GM19372 (cell line): ENCODE measurements at regions not wholly inside any gene's neighbourhood (a gene's known extent, or its start where the extent isn't known, plus 50 kb on each side); places are given as distances from the start of the nearest gene placed in this dataset.
"Not testable (repeated sequence)": the region's sequence is repeated elsewhere in the genome, so short reads cannot be mapped to it uniquely, and the experiment has no call there.

Source experiments
- ATAC-seq: cut with Tn5 transposase; IDR thresholded peaks from one replicate; pipeline ENCODE4 v1.9.1; 2021; ENCODE audit warnings: mild to moderate bottlenecking, low read depth, moderate library complexity; ENCODE audit not compliant: unreplicated experiment

GRCh38 chr1:199085903-199086302 lies 447.1 kb downstream of the PTPRC start:
- ATAC-seq: no peak

GRCh38 chr1:199087144-199087543 lies 448.3 kb downstream of the PTPRC start:
- no peak for ATAC-seq

DNA sequence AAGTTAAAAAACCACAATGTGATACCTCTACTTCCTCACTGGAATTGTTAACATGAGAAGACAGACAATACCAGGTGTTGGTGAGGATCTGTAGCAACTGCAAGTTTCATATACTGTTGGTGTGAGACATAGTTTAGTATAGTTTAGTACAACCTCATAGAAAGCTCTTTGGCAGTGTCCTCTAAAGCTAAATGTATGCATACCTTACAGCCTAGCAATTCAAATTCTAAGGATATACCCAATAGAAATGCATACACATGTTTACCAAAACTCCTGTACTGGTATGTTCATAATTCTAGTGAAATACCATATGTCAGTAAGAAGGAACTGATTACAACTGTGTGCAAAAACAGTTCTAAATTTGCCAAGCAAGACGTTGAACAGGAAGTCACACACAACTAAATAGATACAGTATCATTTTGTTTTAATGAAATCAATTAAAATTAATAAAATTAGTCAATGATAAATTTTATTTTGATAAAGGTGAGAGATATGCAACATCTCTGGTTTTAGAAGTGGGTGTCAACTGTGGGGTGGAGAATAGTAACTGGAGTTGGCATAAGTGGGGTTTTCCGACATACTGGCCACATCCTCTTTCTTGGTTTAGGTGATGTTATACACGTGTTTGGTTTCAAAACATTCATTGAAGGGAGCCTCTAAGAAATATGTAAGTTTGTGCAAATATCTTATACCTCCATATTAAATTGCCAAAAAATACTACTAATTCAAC lies 450.7 kb downstream of the PTPRC start:
- peak; percentile 83 for ATAC-seq

DNA sequence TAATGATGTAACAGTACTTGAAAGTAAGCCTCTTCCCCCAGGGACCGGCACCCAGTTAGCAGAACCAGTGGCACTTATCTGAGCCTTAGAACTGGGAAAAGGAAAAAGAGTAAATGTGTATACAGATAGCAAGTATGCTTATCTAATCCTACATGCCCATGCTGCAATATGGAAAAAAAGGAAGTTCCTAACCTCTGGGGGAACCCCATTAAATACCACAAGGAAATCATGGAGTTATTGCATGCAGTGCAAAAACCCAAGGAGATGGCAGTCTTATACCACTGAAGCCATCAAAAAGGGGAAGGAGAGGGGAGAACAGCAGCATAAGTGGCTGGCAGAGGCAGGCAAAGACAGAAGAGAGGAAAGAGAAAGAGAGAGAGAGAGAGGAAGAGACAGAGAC lies 456.8 kb downstream of the PTPRC start:
- not testable (repeated sequence) for ATAC-seq

GRCh38 chr1:199096591-199096990 lies 457.8 kb downstream of the PTPRC start:
- no peak for ATAC-seq

GRCh38 chr1:199098468-199098867 lies 459.6 kb downstream of the PTPRC start:
- no peak for ATAC-seq

- no peak for ATAC-seq
These were observed 462.3 kb downstream of the PTPRC start for GRCh38 chr1:199101139-199101538.

GRCh38 chr1:199101635-199102034 lies 462.8 kb downstream of the PTPRC start:
- ATAC-seq: no peak

- ATAC-seq: no peak
These were observed 463.4 kb downstream of the PTPRC start for GRCh38 chr1:199102239-199102638.

GRCh38 chr1:199109160-199109559 lies 470.3 kb downstream of the PTPRC start:
- no peak for ATAC-seq

- ATAC-seq: no peak
These were observed 473.5 kb downstream of the PTPRC start for GRCh38 chr1:199112365-199112764.

- ATAC-seq: no peak
These were observed 474.5 kb downstream of the PTPRC start for GRCh38 chr1:199113265-199113869.

DNA sequence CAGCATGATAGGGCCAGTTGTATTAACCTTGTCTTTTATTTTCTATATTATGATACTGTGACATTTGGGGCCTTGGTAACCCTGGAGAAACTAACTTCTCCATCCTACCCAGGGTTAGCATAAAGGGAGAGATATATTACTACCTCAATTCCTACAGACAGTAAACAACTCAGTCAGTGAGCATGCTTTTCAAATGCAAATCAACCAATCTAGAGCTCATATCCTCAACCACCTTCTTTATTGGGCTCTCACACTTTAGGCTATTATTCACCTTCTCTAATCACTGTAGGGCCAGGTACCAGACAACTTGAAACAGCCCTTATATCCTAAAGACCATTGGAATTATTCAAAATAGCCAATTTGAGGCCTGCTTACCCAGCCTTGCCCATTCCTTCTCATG lies 477.6 kb downstream of the PTPRC start:
- ATAC-seq: no peak

DNA sequence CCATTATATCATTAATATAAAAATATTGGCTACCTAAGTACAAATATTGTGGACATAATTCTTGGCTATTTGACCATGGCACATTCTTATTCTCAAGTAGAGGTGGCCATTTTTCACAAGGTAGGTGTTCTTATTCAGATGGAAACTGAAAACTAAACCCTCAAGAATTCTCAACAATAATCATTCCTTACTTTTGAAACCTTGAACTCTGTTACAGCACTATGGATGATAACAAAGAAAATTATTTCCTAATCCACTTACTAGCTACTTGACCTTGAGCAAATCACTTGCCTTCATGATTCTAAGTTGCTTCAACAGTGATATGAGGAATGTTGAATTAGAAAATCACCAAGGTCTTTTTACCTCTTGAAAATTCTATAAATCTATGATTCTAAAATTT lies 482.2 kb downstream of the PTPRC start:
- no peak for ATAC-seq

GRCh38 chr1:199122085-199122484 lies 483.2 kb downstream of the PTPRC start:
- no peak for ATAC-seq

GRCh38 chr1:199122532-199123311 lies 483.9 kb downstream of the PTPRC start:
- no peak for ATAC-seq

DNA sequence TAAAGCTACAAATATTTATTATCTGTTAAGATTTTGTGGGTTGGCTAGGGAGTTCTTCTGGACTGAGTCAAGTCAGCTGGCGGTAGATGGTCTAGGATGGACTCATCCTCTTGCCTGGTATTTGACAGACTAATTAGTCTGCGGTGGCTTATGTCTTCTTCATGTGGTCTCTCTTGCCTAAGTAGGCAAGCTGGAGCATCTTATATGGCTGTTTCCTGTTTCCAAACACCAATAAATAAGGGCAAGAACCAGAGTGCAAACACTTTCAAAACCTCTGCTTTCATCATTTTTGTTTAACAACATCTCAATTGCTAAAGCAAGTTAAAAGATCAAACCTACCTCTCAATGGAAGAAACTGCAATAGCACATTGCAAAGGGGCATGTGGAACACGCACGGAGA lies 484.8 kb downstream of the PTPRC start:
- no peak for ATAC-seq

DNA sequence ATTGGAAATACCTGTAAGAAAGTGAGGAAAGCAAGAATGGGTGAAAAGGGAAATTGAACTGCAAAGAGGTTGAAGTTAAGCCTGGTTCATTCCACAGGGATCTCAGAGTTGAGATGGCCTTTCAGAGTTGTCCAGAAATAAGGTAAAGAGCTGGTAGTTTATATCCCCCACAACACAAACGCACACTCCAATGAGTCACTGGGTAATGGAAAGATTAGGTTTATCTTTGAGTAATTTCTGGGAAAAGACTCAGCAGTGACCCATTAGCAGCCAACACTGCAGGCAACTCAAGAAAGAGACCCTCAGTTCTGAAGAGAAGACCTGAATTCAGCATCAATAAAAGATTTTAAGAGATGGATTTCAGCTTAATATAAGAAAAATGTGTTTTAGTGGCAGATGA lies 485.5 kb downstream of the PTPRC start:
- no peak for ATAC-seq

DNA sequence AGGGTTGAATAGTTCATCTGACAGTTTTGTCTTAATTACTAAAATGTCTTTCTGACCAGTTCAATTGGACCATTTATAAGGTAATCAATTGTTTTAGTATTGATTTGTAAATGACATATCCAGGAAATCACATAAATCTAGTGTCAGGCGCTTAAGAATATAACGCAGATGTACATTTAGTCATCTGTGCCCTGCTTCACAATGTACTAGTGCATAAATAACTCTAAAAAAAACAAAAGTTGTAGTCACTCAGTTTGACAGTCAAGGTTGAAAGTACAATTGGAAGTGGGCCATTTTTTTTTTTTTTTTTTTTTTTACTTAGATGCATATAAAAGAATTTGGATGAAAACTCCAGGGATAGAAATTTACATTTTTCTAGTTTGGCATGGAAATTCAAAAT lies 490.4 kb downstream of the PTPRC start:
- ATAC-seq: no peak

DNA sequence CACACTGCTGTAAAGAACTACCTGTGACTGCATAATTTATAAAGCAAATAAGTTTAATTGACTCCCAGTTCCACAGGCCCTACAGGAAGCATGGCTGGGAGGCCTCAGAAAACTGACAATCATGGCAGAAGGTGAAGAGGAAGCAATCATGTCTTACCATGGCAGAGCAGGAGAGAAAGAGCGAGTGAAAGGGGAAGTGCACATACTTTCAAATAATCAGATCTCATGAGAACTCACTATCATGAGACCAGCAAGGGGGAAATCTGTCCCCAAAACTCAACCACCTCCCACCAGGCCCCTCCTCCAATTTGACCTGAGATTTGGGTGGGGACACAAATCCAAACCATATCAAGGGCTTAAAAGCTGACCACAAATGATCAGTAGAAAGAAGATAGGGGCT lies 493.2 kb downstream of the PTPRC start:
- ATAC-seq: no peak

GRCh38 chr1:199135901-199136300 lies 497.1 kb downstream of the PTPRC start:
- ATAC-seq: no peak

- no peak for ATAC-seq
These were observed 499.2 kb downstream of the PTPRC start for GRCh38 chr1:199138061-199138460.
